A549 (cell line): ENCODE measurements at regions not wholly inside any gene's neighbourhood (a gene's known extent, or its start where the extent isn't known, plus 50 kb on each side); places are given as distances from the start of the nearest gene placed in this dataset.

Source experiments
- ATAC-seq, 2 experiments: fragments of 200-7000 bp in 1 of 2; fragments of >200 bp in 1 of 2; cut with Nextera tagmentation in 1 of 2; cut with Tn5 transposase in 1 of 2; 3 replicates each; pipeline versions ENCODE4 v1.8.0 to v1.9.1; 2018 to 2020; ENCODE audit warnings: mild to moderate bottlenecking in 1 of 2, moderate library complexity in 1 of 2
- CTCF ChIA-PET: fragments of 300-600 bp; sonication (Branson Sonifier 250); formaldehyde crosslinking; extraction: SDS; loops from one replicate; lab custom pipeline; 2021; ENCODE audit warnings: antibody characterized with exemption, inconsistent platforms; lab: Yijun Ruan, JAX
- POLR2A ChIA-PET: fragments of 350-600 bp; formaldehyde crosslinking; extraction: SDS; loops from one replicate; lab custom pipeline; 2021; ENCODE audit warnings: antibody characterized with exemption, inconsistent platforms; lab: Yijun Ruan, JAX
- DNase-seq, 2 experiments: peaks; one replicate each; pipeline versions ENCODE4 v3.0.0 to v3.0.0-alpha.2; 2011 to 2016; ENCODE audit warnings: low read depth in 1 of 2, low spot score in 1 of 2
- FAIRE-seq: peaks from 2 replicates; lab custom pipeline; 2011; peaks lifted over from hg19 to GRCh38; lab: Jason Lieb, UNC
- H3K27ac ChIP-seq, 2 experiments: fragments of >200 bp; sonication (Bioruptor Twin); formaldehyde crosslinking; 3 replicates each; pipeline ENCODE4 v1.5.1; 2016 to 2017
- H3K4me1 ChIP-seq: fragments of >200 bp; sonication (Bioruptor Twin); formaldehyde crosslinking; 3 replicates; pipeline ENCODE4 v1.6.1; 2016
- H3K4me2 ChIP-seq: fragments of >200 bp; sonication (Bioruptor Twin); formaldehyde crosslinking; 3 replicates; pipeline ENCODE4 v1.6.1; 2016
- H3K4me3 ChIP-seq: fragments of >200 bp; sonication (Bioruptor Twin); formaldehyde crosslinking; 3 replicates; pipeline ENCODE4 v1.5.1; 2016
- H3K9me3 ChIP-seq: fragments of >200 bp; sonication (Bioruptor Twin); formaldehyde crosslinking; 3 replicates; pipeline ENCODE4 v1.6.1; 2016
- BHLHE40 ChIP-seq: IDR thresholded peaks from 2 replicates; pipeline ENCODE4 v1.6.1; 2012; ENCODE audit warnings: low read depth, low read length, inconsistent platforms
- CBX8 ChIP-seq: fragments of 200-600 bp; sonication (generic); IDR thresholded peaks from 2 replicates; pipeline ENCODE4 v1.6.1; 2016
- CEBPB ChIP-seq, 2 experiments: fragments of >200 bp in 1 of 2; sonication (Bioruptor Twin) in 1 of 2; formaldehyde crosslinking in 1 of 2; IDR thresholded peaks; 2 replicates each; pipeline ENCODE4 v1.6.1; 2012 to 2016
- EHF ChIP-seq: fragments of 250-450 bp; sonication (Bioruptor Pico); IDR thresholded peaks from 2 replicates; pipeline ENCODE4 v1.5.0; 2020; ENCODE audit warnings: mild to moderate bottlenecking
- EP300 ChIP-seq, 2 experiments: fragments of >200 bp; sonication (Bioruptor Twin); formaldehyde crosslinking; IDR thresholded peaks; 2 replicates in 1 of 2; 3 replicates in 1 of 2; pipeline ENCODE4 v1.6.1; 2016 to 2017
- FOSB ChIP-seq: fragments of 250-450 bp; sonication (Bioruptor Pico); IDR thresholded peaks from 2 replicates; pipeline ENCODE4 v1.5.0; 2020; ENCODE audit warnings: mild to moderate bottlenecking, moderate library complexity
- FOXS1 ChIP-seq: fragments of 250-450 bp; sonication (Bioruptor Pico); IDR thresholded peaks from 2 replicates; pipeline ENCODE4 v1.5.0; 2020; ENCODE audit warnings: mild to moderate bottlenecking, moderate library complexity
- GATA3 ChIP-seq: IDR thresholded peaks from 2 replicates; pipeline ENCODE4 v1.6.1; 2012; ENCODE audit warnings: borderline replicate concordance
- HDAC2 ChIP-seq: fragments of 200-600 bp; sonication (generic); IDR thresholded peaks from 2 replicates; pipeline ENCODE4 v1.6.1; 2016
- HOXB13 ChIP-seq: fragments of 250-450 bp; sonication (Bioruptor Pico); IDR thresholded peaks from 2 replicates; pipeline ENCODE4 v1.5.0; 2020; ENCODE audit warnings: low read depth, mild to moderate bottlenecking, moderate library complexity
- JUN ChIP-seq, 2 experiments: fragments of >200 bp; sonication (Bioruptor Twin); formaldehyde crosslinking; IDR thresholded peaks; 2 replicates in 1 of 2; 3 replicates in 1 of 2; pipeline ENCODE4 v1.6.1; 2016 to 2017
- JUNB ChIP-seq: fragments of >200 bp; sonication (Bioruptor Twin); formaldehyde crosslinking; IDR thresholded peaks from 2 replicates; pipeline ENCODE4 v1.6.1; 2016
- KDM1A ChIP-seq: fragments of 200-600 bp; sonication (generic); IDR thresholded peaks from 2 replicates; pipeline ENCODE4 v1.6.1; 2016; ENCODE audit warnings: low read depth, mild to moderate bottlenecking
- MAZ ChIP-seq: fragments of 150-350 bp; IDR thresholded peaks from 2 replicates; pipeline ENCODE4 v1.6.1; 2014; ENCODE audit warnings: antibody characterized with exemption, low read depth, low read length, borderline replicate concordance
- MYC ChIP-seq: IDR thresholded peaks from 2 replicates; pipeline ENCODE4 v1.6.1; 2012; ENCODE audit warnings: mild to moderate bottlenecking, inconsistent platforms, low read length, improper control_type of control experiment, borderline replicate concordance
- NR3C1 ChIP-seq: fragments of >200 bp; sonication (Bioruptor Twin); formaldehyde crosslinking; IDR thresholded peaks from 3 replicates; pipeline ENCODE4 v1.6.1; 2017
- POLR2A ChIP-seq: IDR thresholded peaks from 2 replicates; pipeline ENCODE4 v1.6.1; 2012; ENCODE audit warnings: mild to moderate bottlenecking, low read length
- POLR2AphosphoS2 ChIP-seq: conservative IDR thresholded peaks from 2 replicates; pipeline ENCODE4 v1.6.1; 2012; ENCODE audit warnings: low read length, improper control_type of control experiment, inconsistent platforms
- RAD21 ChIP-seq, 2 experiments: fragments of >200 bp in 1 of 2; sonication (Bioruptor Twin) in 1 of 2; formaldehyde crosslinking in 1 of 2; IDR thresholded peaks in 1 of 2; conservative IDR thresholded peaks in 1 of 2; 2 replicates in 1 of 2; 3 replicates in 1 of 2; pipeline ENCODE4 v1.6.1; 2012 to 2018; ENCODE audit warnings: inconsistent platforms in 1 of 2
- RNF2 ChIP-seq: fragments of 200-600 bp; sonication (generic); IDR thresholded peaks from 2 replicates; pipeline ENCODE4 v1.6.1; 2016; ENCODE audit warnings: low read depth, mild to moderate bottlenecking, antibody characterized with exemption, moderate library complexity, borderline replicate concordance
- ZC3H11A ChIP-seq: fragments of 450-650 bp; IDR thresholded peaks from 2 replicates; pipeline ENCODE4 v1.6.1; 2014; ENCODE audit warnings: antibody characterized with exemption, mild to moderate bottlenecking
- ZFP36 ChIP-seq: fragments of 450-650 bp; IDR thresholded peaks from 2 replicates; pipeline ENCODE4 v1.6.1; 2014; ENCODE audit warnings: borderline replicate concordance; ENCODE audit not compliant: partially characterized antibody
- ZNF302 ChIP-seq: fragments of 250-450 bp; sonication (Bioruptor Pico); IDR thresholded peaks from 2 replicates; pipeline ENCODE4 v1.9.0; 2021; ENCODE audit warnings: inconsistent platforms, mild to moderate bottlenecking, moderate library complexity
- WGBS: methylation state at CpG from one replicate; pipeline ENCODE4 v1.1.6; 2017; ENCODE audit errors: missing lambda C conversion rate; 5-methylcytosine and 5-hydroxymethylcytosine counted together
- TF ChIP-seq, protein P1 (sequence below): fragments of 250-450 bp; sonication (Bioruptor Pico); IDR thresholded peaks from 2 replicates; pipeline ENCODE4 v1.5.0; 2020; ENCODE audit warnings: low read depth, mild to moderate bottlenecking, moderate library complexity
- TF ChIP-seq, protein P2 (sequence below): fragments of 250-450 bp; sonication (Bioruptor Pico); IDR thresholded peaks from 2 replicates; pipeline ENCODE4 v1.5.0; 2021; ENCODE audit warnings: mild to moderate bottlenecking, moderate library complexity, borderline replicate concordance
- TF ChIP-seq, protein P3 (sequence below): fragments of 200-600 bp; sonication (generic); IDR thresholded peaks from 2 replicates; pipeline ENCODE4 v1.6.1; 2016; ENCODE audit warnings: antibody characterized with exemption, mild to moderate bottlenecking, moderate library complexity
- TF ChIP-seq, protein P4 (sequence below): fragments of >200 bp; sonication (Bioruptor Twin); formaldehyde crosslinking; IDR thresholded peaks from 2 replicates; pipeline ENCODE4 v1.6.1; 2016
- TF ChIP-seq, protein P5 (sequence below): fragments of >200 bp; sonication (Bioruptor Twin); formaldehyde crosslinking; IDR thresholded peaks from 3 replicates; pipeline ENCODE4 v1.6.1; 2016

DNA sequence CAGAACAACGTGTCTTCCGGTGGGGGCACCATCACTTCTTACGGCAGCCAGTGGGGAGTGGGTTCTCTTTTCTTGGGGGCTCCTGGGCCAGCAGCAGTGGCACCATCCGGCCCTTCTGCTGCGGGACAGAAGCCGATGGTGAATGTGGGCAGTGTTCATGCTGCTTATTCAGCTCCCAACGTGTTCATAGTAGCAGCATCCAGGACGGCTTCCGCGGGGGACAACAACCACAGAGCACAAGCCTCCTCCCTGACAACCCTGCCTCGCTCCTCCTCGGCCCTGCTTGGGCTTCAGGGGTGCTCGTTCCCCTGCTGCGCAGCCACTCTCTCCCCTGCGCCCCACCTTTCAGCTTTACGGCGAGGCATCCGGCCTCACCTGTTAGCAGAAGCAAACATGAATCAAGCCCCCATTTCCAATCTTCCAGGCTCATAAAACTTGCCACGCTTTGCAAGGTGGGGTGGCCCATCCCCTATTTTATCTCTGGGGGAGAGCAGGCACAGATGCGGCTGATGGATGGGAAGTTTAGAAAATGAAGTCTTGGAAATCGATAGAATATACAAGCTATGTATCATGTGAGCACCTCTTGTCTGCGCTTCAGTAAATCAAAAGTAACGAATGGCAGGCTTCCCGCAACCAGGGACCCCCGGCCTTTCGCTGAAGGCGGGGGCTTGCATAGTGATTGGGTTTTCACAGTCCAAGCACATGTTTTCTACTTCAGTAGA is 191.8 kb upstream of the NECTIN1 start:
- no peak overlapping the region for H3K4me3 ChIP-seq
- no peak overlapping the region for H3K27ac ChIP-seq
- CTCF ChIA-PET, result interaction anchor here (1.1 kb wide), 1 partner anchor 193 kb away, joined by 3 read pairs; no protein-coding TSS in a partner anchor
- no peak overlapping the region for H3K4me2 ChIP-seq
- H3K4me1 ChIP-seq, result no peaks in the 10 kb centered on the region
- FAIRE-seq (no peak), ATAC-seq (no peak), DNase-seq (no peak)
- no peak for TF ChIP-seq CBX8
- TF ChIP-seq POLR2A, result no peak
- no peak for TF ChIP-seq FOSB (CRISPR knock-in tag)
- no peak for TF ChIP-seq ZFP36
- no peak for TF ChIP-seq BHLHE40
- no peak for TF ChIP-seq HOXB13 (CRISPR knock-in tag)
- TF ChIP-seq MAZ, result no peak
- no peak for TF ChIP-seq NR3C1
- TF ChIP-seq, protein P1, sequence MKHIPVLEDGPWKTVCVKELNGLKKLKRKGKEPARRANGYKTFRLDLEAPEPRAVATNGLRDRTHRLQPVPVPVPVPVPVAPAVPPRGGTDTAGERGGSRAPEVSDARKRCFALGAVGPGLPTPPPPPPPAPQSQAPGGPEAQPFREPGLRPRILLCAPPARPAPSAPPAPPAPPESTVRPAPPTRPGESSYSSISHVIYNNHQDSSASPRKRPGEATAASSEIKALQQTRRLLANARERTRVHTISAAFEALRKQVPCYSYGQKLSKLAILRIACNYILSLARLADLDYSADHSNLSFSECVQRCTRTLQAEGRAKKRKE (CRISPR knock-in tag), result no peak
- TF ChIP-seq RAD21 (conservative IDR thresholded peaks at IDR 0.05 in 1 of 2, IDR thresholded peaks at IDR 0.05 in 1 of 2), result no peak
- no peak for TF ChIP-seq POLR2AphosphoS2
- TF ChIP-seq MYC, result no peak
- TF ChIP-seq JUNB, result no peak
- TF ChIP-seq KDM1A, result no peak
- no peak for TF ChIP-seq CEBPB (IDR thresholded peaks at IDR 0.05)
- POLR2A ChIA-PET, result no interaction called here
- WGBS, result 36% methylated on average over 19 of the region's 27 CpGs
- H3K9me3 ChIP-seq, result no peaks in the 10 kb centered on the region

DNA sequence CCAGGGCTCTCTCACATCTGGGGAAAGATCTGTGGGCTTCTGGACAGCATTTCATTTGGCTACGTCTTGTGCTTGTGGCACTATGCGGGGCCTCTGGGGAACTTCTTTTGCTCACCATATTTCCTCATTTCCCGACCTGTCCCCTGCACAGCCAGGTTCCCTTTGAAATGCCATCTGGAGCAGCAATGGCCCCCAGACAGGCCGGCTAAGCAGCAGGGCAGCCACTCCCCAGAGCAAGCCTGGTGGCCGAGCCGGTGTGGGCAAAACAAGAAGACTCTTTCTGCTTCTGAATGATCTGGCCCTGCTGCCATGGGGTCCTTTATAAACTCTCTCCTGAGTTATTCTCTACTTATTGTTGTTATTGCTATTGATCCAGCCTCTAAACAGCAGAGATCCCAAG is 190.7 kb upstream of the NECTIN1 start:
- 7% methylated on average over 3 of the region's 6 CpGs for WGBS
- no peak overlapping the region for H3K27ac ChIP-seq
- TF ChIP-seq, protein P2, sequence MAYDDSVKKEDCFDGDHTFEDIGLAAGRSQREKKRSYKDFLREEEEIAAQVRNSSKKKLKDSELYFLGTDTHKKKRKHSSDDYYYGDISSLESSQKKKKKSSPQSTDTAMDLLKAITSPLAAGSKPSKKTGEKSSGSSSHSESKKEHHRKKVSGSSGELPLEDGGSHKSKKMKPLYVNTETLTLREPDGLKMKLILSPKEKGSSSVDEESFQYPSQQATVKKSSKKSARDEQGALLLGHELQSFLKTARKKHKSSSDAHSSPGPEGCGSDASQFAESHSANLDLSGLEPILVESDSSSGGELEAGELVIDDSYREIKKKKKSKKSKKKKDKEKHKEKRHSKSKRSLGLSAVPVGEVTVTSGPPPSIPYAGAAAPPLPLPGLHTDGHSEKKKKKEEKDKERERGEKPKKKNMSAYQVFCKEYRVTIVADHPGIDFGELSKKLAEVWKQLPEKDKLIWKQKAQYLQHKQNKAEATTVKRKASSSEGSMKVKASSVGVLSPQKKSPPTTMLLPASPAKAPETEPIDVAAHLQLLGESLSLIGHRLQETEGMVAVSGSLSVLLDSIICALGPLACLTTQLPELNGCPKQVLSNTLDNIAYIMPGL (CRISPR knock-in tag), result no peak
- TF ChIP-seq HDAC2, result no peak
- TF ChIP-seq ZNF302, result no peak
- TF ChIP-seq EP300 (IDR thresholded peaks at IDR 0.05), result no peak
- TF ChIP-seq, protein P3, sequence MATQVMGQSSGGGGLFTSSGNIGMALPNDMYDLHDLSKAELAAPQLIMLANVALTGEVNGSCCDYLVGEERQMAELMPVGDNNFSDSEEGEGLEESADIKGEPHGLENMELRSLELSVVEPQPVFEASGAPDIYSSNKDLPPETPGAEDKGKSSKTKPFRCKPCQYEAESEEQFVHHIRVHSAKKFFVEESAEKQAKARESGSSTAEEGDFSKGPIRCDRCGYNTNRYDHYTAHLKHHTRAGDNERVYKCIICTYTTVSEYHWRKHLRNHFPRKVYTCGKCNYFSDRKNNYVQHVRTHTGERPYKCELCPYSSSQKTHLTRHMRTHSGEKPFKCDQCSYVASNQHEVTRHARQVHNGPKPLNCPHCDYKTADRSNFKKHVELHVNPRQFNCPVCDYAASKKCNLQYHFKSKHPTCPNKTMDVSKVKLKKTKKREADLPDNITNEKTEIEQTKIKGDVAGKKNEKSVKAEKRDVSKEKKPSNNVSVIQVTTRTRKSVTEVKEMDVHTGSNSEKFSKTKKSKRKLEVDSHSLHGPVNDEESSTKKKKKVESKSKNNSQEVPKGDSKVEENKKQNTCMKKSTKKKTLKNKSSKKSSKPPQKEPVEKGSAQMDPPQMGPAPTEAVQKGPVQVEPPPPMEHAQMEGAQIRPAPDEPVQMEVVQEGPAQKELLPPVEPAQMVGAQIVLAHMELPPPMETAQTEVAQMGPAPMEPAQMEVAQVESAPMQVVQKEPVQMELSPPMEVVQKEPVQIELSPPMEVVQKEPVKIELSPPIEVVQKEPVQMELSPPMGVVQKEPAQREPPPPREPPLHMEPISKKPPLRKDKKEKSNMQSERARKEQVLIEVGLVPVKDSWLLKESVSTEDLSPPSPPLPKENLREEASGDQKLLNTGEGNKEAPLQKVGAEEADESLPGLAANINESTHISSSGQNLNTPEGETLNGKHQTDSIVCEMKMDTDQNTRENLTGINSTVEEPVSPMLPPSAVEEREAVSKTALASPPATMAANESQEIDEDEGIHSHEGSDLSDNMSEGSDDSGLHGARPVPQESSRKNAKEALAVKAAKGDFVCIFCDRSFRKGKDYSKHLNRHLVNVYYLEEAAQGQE, result no peak
- no peak for TF ChIP-seq EHF (CRISPR knock-in tag)
- no peak for TF ChIP-seq GATA3
- TF ChIP-seq RNF2, result no peak
- no peak for TF ChIP-seq JUN (IDR thresholded peaks at IDR 0.05)
- TF ChIP-seq, protein P4, sequence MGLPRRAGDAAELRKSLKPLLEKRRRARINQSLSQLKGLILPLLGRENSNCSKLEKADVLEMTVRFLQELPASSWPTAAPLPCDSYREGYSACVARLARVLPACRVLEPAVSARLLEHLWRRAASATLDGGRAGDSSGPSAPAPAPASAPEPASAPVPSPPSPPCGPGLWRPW, result no peak
- TF ChIP-seq FOXS1, result no peak
- TF ChIP-seq, protein P5, sequence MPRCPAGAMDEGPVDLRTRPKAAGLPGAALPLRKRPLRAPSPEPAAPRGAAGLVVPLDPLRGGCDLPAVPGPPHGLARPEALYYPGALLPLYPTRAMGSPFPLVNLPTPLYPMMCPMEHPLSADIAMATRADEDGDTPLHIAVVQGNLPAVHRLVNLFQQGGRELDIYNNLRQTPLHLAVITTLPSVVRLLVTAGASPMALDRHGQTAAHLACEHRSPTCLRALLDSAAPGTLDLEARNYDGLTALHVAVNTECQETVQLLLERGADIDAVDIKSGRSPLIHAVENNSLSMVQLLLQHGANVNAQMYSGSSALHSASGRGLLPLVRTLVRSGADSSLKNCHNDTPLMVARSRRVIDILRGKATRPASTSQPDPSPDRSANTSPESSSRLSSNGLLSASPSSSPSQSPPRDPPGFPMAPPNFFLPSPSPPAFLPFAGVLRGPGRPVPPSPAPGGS, result no peak
- no peak for TF ChIP-seq ZC3H11A
- TF ChIP-seq, all 56 proteins: peak for 0
- POLR2A ChIA-PET, result no interaction called here
- CTCF ChIA-PET, result no interaction called here
- Histone ChIP-seq H3K4me2 (no peak overlapping the region), H3K4me1 (no peaks in the 10 kb centered on the region), H3K9me3 (no peaks in the 10 kb centered on the region), H3K4me3 (no peak overlapping the region)
- DNase-seq, result no peak
- no peak for FAIRE-seq
- ATAC-seq, result no peak
